ENCODE measurements at regions not wholly inside any gene's neighbourhood (a gene's known extent, or its start where the extent isn't known, plus 50 kb on each side); places are given as distances from the start of the nearest gene placed in this dataset.

- no peak for DNase-seq (ENCODE audit: low spot score in 2 of 2)
- H3K4me3 ChIP-seq, result no peak overlapping the region
- H3K27me3 ChIP-seq, result no peaks in the 10 kb centered on the region
- H3K4me1 ChIP-seq, result no peaks in the 10 kb centered on the region
- H3K27ac ChIP-seq, result no peak overlapping the region
- H3K9me3 ChIP-seq, result peaks cover 0 to 10% of the 10 kb centered on the region in 2 donors
- TF ChIP-seq POLR2AphosphoS5 (IDR thresholded peaks at IDR 0.05), result no peak
- no peak for TF ChIP-seq CTCF (IDR thresholded peaks at IDR 0.05)
- no peak for TF ChIP-seq POLR2A (IDR thresholded peaks at IDR 0.05)
- no peaks in the 10 kb centered on the region for H3K36me3 ChIP-seq
- intact Hi-C loops (cut with DNase I; ENCODE audit: low total_unique reads), result no loop called here
Measured at GRCh38 chr14:87540339-87540738, 452.6 kb downstream of the GALC start.

- intact Hi-C loops (cut with DNase I; ENCODE audit: low total_unique reads), result no loop called here
- Histone ChIP-seq H3K27ac (no peak overlapping the region), H3K9me3 (no peaks in the 10 kb centered on the region), H3K36me3 (no peaks in the 10 kb centered on the region), H3K4me1 (no peaks in the 10 kb centered on the region), H3K4me3 (no peak overlapping the region), H3K27me3 (no peaks in the 10 kb centered on the region)
- DNase-seq (ENCODE audit: low spot score in 2 of 2), result no peak
- TF ChIP-seq POLR2A (IDR thresholded peaks at IDR 0.05) (no peak), POLR2AphosphoS5 (IDR thresholded peaks at IDR 0.05) (no peak), CTCF (IDR thresholded peaks at IDR 0.05) (no peak)
Measured at GRCh38 chr14:87529081-87529480, 463.9 kb downstream of the GALC start.

GRCh38 chr14:87526731-87527130 is 466.3 kb downstream of the GALC start:
- Histone ChIP-seq H3K9me3 (no peaks in the 10 kb centered on the region), H3K4me3 (no peak overlapping the region), H3K36me3 (no peaks in the 10 kb centered on the region), H3K27ac (no peak overlapping the region), H3K4me1 (no peaks in the 10 kb centered on the region), H3K27me3 (no peaks in the 10 kb centered on the region)
- intact Hi-C loops (cut with DNase I; ENCODE audit: low total_unique reads), result no loop called here
- DNase-seq (ENCODE audit: low spot score in 2 of 2), result no peak
- TF ChIP-seq POLR2A (IDR thresholded peaks at IDR 0.05) (no peak), CTCF (IDR thresholded peaks at IDR 0.05) (no peak), POLR2AphosphoS5 (IDR thresholded peaks at IDR 0.05) (no peak)

- TF ChIP-seq CTCF (IDR thresholded peaks at IDR 0.05) (no peak), POLR2AphosphoS5 (IDR thresholded peaks at IDR 0.05) (no peak), POLR2A (IDR thresholded peaks at IDR 0.05) (no peak)
- H3K36me3 ChIP-seq, result no peaks in the 10 kb centered on the region
- no peak overlapping the region for H3K27ac ChIP-seq
- no peaks in the 10 kb centered on the region for H3K9me3 ChIP-seq
- no peak for DNase-seq (ENCODE audit: low spot score in 2 of 2)
- no peak overlapping the region for H3K4me3 ChIP-seq
- H3K27me3 ChIP-seq, result no peaks in the 10 kb centered on the region
- intact Hi-C loops (cut with DNase I; ENCODE audit: low total_unique reads), result no loop called here
- H3K4me1 ChIP-seq, result no peaks in the 10 kb centered on the region
Measured at GRCh38 chr14:87524011-87524410, 469.0 kb downstream of the GALC start.

- H3K27me3 ChIP-seq, result no peaks in the 10 kb centered on the region
- no peak overlapping the region for H3K4me3 ChIP-seq
- intact Hi-C loops (cut with DNase I; ENCODE audit: low total_unique reads), result no loop called here
- TF ChIP-seq POLR2AphosphoS5 (IDR thresholded peaks at IDR 0.05) (no peak), CTCF (IDR thresholded peaks at IDR 0.05) (no peak), POLR2A (IDR thresholded peaks at IDR 0.05) (no peak)
- H3K9me3 ChIP-seq, result no peaks in the 10 kb centered on the region
- H3K36me3 ChIP-seq, result no peaks in the 10 kb centered on the region
- DNase-seq (ENCODE audit: low spot score in 2 of 2), result no peak
- H3K4me1 ChIP-seq, result no peaks in the 10 kb centered on the region
- no peak overlapping the region for H3K27ac ChIP-seq
Measured at GRCh38 chr14:87522575-87522974, 470.4 kb downstream of the GALC start.

Data from breast epithelium (tissue), 4 donors.